ENCODE measurements at regions not wholly inside any gene's neighbourhood (a gene's known extent, or its start where the extent isn't known, plus 50 kb on each side); places are given as distances from the start of the nearest gene placed in this dataset.

DNA sequence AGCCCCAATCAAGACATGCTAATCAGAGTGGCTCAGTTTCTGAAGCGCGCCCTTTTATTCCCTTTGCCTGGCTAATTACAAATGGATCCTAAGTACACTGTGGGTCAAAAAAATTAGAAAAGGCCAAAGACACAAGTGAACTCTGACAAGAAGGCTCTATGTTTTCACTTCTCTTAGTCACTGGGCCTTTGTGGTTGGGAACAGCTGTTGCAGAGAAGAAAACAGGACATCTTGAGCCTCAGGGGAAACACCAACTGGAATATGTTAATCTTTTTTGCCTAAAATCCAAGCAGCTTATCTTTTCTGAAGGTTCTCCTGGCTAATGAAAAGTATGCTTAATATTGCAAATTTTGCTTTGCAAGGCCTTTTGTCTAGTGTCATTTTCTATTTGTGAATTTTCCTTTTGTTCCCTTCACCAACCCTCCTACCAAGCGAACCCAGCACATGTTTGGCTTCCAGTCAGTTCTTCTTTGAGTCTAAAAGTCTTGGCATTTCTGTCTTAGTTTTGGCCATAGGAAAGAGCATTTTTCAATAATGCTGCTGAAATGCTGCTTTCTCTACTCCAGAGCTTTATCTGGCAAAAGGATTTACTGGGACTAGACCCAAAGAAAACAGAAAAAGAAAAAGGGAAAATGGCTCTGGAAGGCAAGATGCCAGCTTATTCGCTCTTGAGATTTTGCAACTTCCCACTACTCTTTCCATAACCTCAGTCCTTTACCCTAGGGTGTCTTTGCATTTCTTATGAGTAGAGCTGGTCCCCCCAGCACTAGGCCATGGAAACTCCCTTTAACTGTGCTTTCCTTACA, 440.2 kb upstream of the ST6GAL2 start (continued):
- TF ChIP-seq IRF2 (CRISPR knock-in tag; IDR thresholded peaks at IDR 0.05; ENCODE audit: borderline replicate concordance, low read depth): no peak
- TF ChIP-seq, protein P1, sequence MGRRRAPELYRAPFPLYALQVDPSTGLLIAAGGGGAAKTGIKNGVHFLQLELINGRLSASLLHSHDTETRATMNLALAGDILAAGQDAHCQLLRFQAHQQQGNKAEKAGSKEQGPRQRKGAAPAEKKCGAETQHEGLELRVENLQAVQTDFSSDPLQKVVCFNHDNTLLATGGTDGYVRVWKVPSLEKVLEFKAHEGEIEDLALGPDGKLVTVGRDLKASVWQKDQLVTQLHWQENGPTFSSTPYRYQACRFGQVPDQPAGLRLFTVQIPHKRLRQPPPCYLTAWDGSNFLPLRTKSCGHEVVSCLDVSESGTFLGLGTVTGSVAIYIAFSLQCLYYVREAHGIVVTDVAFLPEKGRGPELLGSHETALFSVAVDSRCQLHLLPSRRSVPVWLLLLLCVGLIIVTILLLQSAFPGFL (CRISPR knock-in tag; IDR thresholded peaks at IDR 0.05; ENCODE audit: borderline replicate concordance): no peak
- no peak for TF ChIP-seq ZNF317 (CRISPR knock-in tag; IDR thresholded peaks at IDR 0.05; ENCODE audit: borderline replicate concordance, low read depth)
- TF ChIP-seq, protein P2, sequence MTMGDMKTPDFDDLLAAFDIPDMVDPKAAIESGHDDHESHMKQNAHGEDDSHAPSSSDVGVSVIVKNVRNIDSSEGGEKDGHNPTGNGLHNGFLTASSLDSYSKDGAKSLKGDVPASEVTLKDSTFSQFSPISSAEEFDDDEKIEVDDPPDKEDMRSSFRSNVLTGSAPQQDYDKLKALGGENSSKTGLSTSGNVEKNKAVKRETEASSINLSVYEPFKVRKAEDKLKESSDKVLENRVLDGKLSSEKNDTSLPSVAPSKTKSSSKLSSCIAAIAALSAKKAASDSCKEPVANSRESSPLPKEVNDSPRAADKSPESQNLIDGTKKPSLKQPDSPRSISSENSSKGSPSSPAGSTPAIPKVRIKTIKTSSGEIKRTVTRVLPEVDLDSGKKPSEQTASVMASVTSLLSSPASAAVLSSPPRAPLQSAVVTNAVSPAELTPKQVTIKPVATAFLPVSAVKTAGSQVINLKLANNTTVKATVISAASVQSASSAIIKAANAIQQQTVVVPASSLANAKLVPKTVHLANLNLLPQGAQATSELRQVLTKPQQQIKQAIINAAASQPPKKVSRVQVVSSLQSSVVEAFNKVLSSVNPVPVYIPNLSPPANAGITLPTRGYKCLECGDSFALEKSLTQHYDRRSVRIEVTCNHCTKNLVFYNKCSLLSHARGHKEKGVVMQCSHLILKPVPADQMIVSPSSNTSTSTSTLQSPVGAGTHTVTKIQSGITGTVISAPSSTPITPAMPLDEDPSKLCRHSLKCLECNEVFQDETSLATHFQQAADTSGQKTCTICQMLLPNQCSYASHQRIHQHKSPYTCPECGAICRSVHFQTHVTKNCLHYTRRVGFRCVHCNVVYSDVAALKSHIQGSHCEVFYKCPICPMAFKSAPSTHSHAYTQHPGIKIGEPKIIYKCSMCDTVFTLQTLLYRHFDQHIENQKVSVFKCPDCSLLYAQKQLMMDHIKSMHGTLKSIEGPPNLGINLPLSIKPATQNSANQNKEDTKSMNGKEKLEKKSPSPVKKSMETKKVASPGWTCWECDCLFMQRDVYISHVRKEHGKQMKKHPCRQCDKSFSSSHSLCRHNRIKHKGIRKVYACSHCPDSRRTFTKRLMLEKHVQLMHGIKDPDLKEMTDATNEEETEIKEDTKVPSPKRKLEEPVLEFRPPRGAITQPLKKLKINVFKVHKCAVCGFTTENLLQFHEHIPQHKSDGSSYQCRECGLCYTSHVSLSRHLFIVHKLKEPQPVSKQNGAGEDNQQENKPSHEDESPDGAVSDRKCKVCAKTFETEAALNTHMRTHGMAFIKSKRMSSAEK (CRISPR knock-in tag; IDR thresholded peaks at IDR 0.05; ENCODE audit: borderline replicate concordance): no peak
- TF ChIP-seq, protein P3, sequence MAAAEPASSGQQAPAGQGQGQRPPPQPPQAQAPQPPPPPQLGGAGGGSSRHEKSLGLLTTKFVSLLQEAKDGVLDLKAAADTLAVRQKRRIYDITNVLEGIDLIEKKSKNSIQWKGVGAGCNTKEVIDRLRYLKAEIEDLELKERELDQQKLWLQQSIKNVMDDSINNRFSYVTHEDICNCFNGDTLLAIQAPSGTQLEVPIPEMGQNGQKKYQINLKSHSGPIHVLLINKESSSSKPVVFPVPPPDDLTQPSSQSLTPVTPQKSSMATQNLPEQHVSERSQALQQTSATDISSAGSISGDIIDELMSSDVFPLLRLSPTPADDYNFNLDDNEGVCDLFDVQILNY (CRISPR knock-in tag; IDR thresholded peaks at IDR 0.05): no peak
- TF ChIP-seq, protein P4, sequence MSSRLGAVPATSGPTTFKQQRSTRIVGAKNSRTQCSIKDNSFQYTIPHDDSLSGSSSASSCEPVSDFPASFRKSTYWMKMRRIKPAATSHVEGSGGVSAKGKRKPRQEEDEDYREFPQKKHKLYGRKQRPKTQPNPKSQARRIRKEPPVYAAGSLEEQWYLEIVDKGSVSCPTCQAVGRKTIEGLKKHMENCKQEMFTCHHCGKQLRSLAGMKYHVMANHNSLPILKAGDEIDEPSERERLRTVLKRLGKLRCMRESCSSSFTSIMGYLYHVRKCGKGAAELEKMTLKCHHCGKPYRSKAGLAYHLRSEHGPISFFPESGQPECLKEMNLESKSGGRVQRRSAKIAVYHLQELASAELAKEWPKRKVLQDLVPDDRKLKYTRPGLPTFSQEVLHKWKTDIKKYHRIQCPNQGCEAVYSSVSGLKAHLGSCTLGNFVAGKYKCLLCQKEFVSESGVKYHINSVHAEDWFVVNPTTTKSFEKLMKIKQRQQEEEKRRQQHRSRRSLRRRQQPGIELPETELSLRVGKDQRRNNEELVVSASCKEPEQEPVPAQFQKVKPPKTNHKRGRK (CRISPR knock-in tag; IDR thresholded peaks at IDR 0.05; ENCODE audit: borderline replicate concordance): no peak
- TF ChIP-seq ESRRA (CRISPR knock-in tag; IDR thresholded peaks at IDR 0.05; ENCODE audit: borderline replicate concordance): no peak
- TF ChIP-seq, protein P5, sequence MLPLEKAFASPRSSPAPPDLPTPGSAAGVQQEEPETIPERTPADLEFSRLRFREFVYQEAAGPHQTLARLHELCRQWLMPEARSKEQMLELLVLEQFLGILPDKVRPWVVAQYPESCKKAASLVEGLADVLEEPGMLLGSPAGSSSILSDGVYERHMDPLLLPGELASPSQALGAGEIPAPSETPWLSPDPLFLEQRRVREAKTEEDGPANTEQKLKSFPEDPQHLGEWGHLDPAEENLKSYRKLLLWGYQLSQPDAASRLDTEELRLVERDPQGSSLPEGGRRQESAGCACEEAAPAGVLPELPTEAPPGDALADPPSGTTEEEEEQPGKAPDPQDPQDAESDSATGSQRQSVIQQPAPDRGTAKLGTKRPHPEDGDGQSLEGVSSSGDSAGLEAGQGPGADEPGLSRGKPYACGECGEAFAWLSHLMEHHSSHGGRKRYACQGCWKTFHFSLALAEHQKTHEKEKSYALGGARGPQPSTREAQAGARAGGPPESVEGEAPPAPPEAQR (CRISPR knock-in tag; IDR thresholded peaks at IDR 0.05): no peak

DNA sequence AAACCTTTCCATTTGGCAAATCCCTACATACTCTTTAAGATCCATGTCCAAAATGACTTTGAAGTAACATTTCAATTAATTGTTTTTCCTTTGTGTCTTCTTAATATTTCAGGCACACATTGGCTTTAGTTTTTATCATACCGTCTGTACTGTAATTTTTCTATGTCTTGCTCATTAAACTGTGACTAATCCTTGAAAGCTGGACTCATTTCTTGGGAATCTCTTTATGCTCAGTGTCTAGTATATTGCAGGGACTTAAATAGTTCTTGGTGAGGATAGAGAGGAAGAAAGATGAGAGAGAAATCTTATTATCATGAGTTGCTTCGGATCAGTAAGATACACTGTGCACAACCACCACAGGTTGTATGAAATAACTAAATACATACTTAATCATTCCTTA, 448.3 kb upstream of the ST6GAL2 start:
- Mint-ChIP-seq H3K4me1 (peaks cover 9% of the 10 kb centered on the region), H3K36me3 (peaks cover 4% of the 10 kb centered on the region; the same call in 1 of the 2 replicates), H3K9me3 (peaks cover 15% of the 10 kb centered on the region), H3K4me3 (no peak overlapping the region), H3K27ac (no peak overlapping the region), H3K27me3 (ENCODE audit: low read depth) (no peaks in the 10 kb centered on the region)
- ChIA-PET POLR2A (no interaction called here), CTCF (no interaction called here)
- ATAC-seq: no peak
- no peak for DNase-seq (ENCODE audit: low spot score)
- TF ChIP-seq OVOL2 (CRISPR knock-in tag; IDR thresholded peaks at IDR 0.05; ENCODE audit: borderline replicate concordance): no peak

DNA sequence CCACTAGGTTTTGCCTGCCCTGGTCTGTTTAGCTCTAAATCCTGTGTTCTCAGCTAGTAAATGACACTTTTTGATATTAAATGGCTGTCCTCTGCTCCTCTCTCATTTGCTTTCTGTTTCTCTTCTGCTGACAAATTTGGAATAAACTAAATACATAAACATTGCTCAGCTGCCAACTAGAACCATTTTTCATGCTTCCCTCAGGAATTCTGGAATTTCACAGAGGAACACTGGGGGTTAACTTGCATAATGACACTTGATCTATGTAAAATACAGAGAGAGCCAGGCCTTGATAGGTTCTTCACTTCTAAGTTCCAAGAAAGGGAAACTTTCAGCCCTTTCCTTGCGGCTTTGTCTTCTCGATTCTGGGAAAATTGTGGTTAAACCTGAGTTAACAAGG, 450.6 kb upstream of the ST6GAL2 start:
- POLR2A ChIA-PET: interaction anchor here (1.2 kb wide), 1 partner anchor 12 kb away, joined by 3 read pairs; no protein-coding TSS in a partner anchor
- DNase-seq (ENCODE audit: low spot score) (no peak), ATAC-seq (no peak)
- TF ChIP-seq, protein P6, sequence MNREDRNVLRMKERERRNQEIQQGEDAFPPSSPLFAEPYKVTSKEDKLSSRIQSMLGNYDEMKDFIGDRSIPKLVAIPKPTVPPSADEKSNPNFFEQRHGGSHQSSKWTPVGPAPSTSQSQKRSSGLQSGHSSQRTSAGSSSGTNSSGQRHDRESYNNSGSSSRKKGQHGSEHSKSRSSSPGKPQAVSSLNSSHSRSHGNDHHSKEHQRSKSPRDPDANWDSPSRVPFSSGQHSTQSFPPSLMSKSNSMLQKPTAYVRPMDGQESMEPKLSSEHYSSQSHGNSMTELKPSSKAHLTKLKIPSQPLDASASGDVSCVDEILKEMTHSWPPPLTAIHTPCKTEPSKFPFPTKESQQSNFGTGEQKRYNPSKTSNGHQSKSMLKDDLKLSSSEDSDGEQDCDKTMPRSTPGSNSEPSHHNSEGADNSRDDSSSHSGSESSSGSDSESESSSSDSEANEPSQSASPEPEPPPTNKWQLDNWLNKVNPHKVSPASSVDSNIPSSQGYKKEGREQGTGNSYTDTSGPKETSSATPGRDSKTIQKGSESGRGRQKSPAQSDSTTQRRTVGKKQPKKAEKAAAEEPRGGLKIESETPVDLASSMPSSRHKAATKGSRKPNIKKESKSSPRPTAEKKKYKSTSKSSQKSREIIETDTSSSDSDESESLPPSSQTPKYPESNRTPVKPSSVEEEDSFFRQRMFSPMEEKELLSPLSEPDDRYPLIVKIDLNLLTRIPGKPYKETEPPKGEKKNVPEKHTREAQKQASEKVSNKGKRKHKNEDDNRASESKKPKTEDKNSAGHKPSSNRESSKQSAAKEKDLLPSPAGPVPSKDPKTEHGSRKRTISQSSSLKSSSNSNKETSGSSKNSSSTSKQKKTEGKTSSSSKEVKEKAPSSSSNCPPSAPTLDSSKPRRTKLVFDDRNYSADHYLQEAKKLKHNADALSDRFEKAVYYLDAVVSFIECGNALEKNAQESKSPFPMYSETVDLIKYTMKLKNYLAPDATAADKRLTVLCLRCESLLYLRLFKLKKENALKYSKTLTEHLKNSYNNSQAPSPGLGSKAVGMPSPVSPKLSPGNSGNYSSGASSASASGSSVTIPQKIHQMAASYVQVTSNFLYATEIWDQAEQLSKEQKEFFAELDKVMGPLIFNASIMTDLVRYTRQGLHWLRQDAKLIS (CRISPR knock-in tag; IDR thresholded peaks at IDR 0.05; ENCODE audit: borderline replicate concordance): no peak
- TF ChIP-seq JUN (CRISPR knock-in tag; IDR thresholded peaks at IDR 0.05): no peak
- TF ChIP-seq, protein P7, sequence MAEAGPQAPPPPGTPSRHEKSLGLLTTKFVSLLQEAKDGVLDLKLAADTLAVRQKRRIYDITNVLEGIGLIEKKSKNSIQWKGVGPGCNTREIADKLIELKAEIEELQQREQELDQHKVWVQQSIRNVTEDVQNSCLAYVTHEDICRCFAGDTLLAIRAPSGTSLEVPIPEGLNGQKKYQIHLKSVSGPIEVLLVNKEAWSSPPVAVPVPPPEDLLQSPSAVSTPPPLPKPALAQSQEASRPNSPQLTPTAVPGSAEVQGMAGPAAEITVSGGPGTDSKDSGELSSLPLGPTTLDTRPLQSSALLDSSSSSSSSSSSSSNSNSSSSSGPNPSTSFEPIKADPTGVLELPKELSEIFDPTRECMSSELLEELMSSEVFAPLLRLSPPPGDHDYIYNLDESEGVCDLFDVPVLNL (CRISPR knock-in tag; IDR thresholded peaks at IDR 0.05; ENCODE audit: borderline replicate concordance, low read depth): no peak
- TF ChIP-seq ZNF263 (CRISPR knock-in tag; IDR thresholded peaks at IDR 0.05; ENCODE audit: low read depth): no peak
- TF ChIP-seq GTF2I (CRISPR knock-in tag; conservative IDR thresholded peaks at IDR 0.05): no peak
- TF ChIP-seq ZNF121 (CRISPR knock-in tag; IDR thresholded peaks at IDR 0.05): no peak
- no peak for TF ChIP-seq TP53 (CRISPR knock-in tag; IDR thresholded peaks at IDR 0.05)
- TF ChIP-seq FOXJ3 (CRISPR knock-in tag; IDR thresholded peaks at IDR 0.05; ENCODE audit: borderline replicate concordance): no peak

More for the DNA sequence above, 450.6 kb upstream of the ST6GAL2 start:
- Mint-ChIP-seq H3K27me3 (ENCODE audit: low read depth) (no peaks in the 10 kb centered on the region), H3K9me3 (peaks cover 12% of the 10 kb centered on the region), H3K36me3 (no peaks in the 10 kb centered on the region), H3K4me1 (peaks cover 9% of the 10 kb centered on the region), H3K27ac (peak overlapping the region; percentile 39; the same call in 1 of the 2 replicates), H3K4me3 (no peak overlapping the region)
- CTCF ChIA-PET: no interaction called here
